ENCODE measurements at regions not wholly inside any gene's neighbourhood (a gene's known extent, or its start where the extent isn't known, plus 50 kb on each side); places are given as distances from the start of the nearest gene placed in this dataset.

DNA sequence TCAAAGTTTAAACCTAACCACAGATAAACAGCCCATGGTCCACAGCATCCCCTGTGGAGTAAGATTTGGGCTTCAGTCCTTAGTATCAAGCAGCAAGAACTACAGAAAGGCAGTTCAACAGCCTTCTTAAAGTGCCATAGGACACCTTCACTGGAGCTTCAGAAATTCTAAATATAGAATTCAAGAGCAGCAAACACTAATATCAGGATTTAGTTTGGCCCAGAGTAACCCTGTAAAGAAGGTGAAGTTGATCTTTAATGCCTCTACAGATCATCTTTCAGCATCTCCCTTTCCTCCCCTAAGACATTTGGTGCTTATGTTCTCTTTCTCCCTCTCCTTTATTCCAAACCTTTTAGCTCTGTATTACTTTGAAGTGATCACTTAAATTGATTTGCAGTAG is 59.5 kb upstream of the ARHGAP5 start:
- POLR2A ChIA-PET = no interaction called here
- no peak overlapping the region for H3K27ac ChIP-seq (ENCODE audit: low read depth, low read length)
- no peak overlapping the region for H3K4me3 ChIP-seq (ENCODE audit: low read depth, low read length)
- TF ChIP-seq, protein P1, sequence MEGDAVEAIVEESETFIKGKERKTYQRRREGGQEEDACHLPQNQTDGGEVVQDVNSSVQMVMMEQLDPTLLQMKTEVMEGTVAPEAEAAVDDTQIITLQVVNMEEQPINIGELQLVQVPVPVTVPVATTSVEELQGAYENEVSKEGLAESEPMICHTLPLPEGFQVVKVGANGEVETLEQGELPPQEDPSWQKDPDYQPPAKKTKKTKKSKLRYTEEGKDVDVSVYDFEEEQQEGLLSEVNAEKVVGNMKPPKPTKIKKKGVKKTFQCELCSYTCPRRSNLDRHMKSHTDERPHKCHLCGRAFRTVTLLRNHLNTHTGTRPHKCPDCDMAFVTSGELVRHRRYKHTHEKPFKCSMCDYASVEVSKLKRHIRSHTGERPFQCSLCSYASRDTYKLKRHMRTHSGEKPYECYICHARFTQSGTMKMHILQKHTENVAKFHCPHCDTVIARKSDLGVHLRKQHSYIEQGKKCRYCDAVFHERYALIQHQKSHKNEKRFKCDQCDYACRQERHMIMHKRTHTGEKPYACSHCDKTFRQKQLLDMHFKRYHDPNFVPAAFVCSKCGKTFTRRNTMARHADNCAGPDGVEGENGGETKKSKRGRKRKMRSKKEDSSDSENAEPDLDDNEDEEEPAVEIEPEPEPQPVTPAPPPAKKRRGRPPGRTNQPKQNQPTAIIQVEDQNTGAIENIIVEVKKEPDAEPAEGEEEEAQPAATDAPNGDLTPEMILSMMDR (IDR thresholded peaks at IDR 0.05; ENCODE audit: low read depth, low read length) = no peak
- H3K27me3 ChIP-seq (ENCODE audit: control insufficient read depth, insufficient read depth, low read length) = peaks cover 3% of the 10 kb centered on the region
- H3K9me3 ChIP-seq (ENCODE audit: control insufficient read depth, insufficient read depth, low read length) = no peaks in the 10 kb centered on the region
- CTCF ChIA-PET = interaction anchor here (0.6 kb wide), 1 partner anchor 965 kb away, joined by 3 read pairs; no protein-coding TSS in a partner anchor
- DNase-seq (ENCODE audit: low read depth, low spot score) = no peak

GRCh38 chr14:32018391-32019092 is 58.6 kb upstream of the ARHGAP5 start:
- POLR2A ChIA-PET = no interaction called here
- Histone ChIP-seq H3K9me3 (ENCODE audit: control insufficient read depth, insufficient read depth, low read length) (no peaks in the 10 kb centered on the region), H3K27ac (ENCODE audit: low read depth, low read length) (no peak overlapping the region), H3K27me3 (ENCODE audit: control insufficient read depth, insufficient read depth, low read length) (peaks cover 3% of the 10 kb centered on the region), H3K4me3 (ENCODE audit: low read depth, low read length) (no peak overlapping the region)
- CTCF ChIA-PET = no interaction called here
- TF ChIP-seq, protein P1 (IDR thresholded peaks at IDR 0.05; ENCODE audit: low read depth, low read length) = no peak
- no peak for DNase-seq (ENCODE audit: low read depth, low spot score)

DNA sequence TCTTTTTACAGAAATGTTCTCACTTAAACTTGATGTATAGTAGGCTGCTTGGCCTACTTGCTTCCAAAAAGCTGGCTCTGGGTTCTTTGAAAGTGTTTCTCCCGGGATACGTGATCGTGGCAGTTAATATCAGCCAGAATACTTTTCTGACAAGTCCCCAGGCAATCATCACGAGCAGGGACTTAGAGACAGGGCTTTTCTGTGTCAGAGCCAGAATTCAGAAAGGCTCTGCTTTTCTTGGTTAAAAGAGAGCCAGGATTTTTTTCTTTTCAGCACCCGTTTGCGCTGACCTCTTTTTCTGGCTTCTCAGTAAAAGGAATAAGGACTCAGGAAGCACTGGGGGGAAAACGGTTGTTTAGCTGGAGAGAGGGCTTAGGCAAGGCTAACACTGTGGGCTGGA is 57.8 kb upstream of the ARHGAP5 start:
- no peak overlapping the region for H3K4me3 ChIP-seq (ENCODE audit: low read depth, low read length)
- H3K9me3 ChIP-seq (ENCODE audit: control insufficient read depth, insufficient read depth, low read length) = no peaks in the 10 kb centered on the region
- TF ChIP-seq, protein P1 (IDR thresholded peaks at IDR 0.05; ENCODE audit: low read depth, low read length) = no peak
- CTCF ChIA-PET = no interaction called here
- POLR2A ChIA-PET = no interaction called here
- no peak overlapping the region for H3K27ac ChIP-seq (ENCODE audit: low read depth, low read length)
- peaks cover 3% of the 10 kb centered on the region for H3K27me3 ChIP-seq (ENCODE audit: control insufficient read depth, insufficient read depth, low read length)
- no peak for DNase-seq (ENCODE audit: low read depth, low spot score)

- CTCF ChIA-PET = no interaction called here
- H3K4me3 ChIP-seq (ENCODE audit: low read depth, low read length) = no peak overlapping the region
- no peak for DNase-seq (ENCODE audit: low read depth, low spot score)
- peaks cover 3% of the 10 kb centered on the region for H3K27me3 ChIP-seq (ENCODE audit: control insufficient read depth, insufficient read depth, low read length)
- H3K27ac ChIP-seq (ENCODE audit: low read depth, low read length) = no peak overlapping the region
- H3K9me3 ChIP-seq (ENCODE audit: control insufficient read depth, insufficient read depth, low read length) = no peaks in the 10 kb centered on the region
- TF ChIP-seq, protein P1 (IDR thresholded peaks at IDR 0.05; ENCODE audit: low read depth, low read length) = no peak
- POLR2A ChIA-PET = no interaction called here
These were observed 56.2 kb upstream of the ARHGAP5 start for GRCh38 chr14:32020882-32021281.

DNA sequence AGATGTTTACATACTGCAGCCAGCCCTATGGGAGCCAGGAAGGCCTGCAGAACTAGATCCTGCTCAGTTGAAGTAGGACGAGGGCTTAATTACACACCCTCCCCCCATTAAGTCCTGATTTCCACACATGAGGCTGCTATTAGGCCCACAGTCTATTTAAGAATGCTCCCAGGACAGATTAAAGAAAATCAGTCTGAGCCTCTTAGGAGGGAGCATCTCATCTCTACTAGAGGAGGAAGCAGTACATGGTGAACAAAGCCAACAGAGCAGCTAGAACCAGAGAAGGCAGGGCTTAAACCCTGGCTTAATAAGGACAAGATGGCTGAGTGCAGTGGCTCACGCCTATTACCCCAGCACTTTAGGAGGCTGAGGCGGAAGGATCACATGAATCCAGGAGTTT is 55.8 kb upstream of the ARHGAP5 start:
- ChIA-PET CTCF (no interaction called here), POLR2A (no interaction called here)
- Histone ChIP-seq H3K27me3 (ENCODE audit: control insufficient read depth, insufficient read depth, low read length) (peaks cover 3% of the 10 kb centered on the region), H3K4me3 (ENCODE audit: low read depth, low read length) (no peak overlapping the region), H3K27ac (ENCODE audit: low read depth, low read length) (no peak overlapping the region), H3K9me3 (ENCODE audit: control insufficient read depth, insufficient read depth, low read length) (no peaks in the 10 kb centered on the region)
- TF ChIP-seq, protein P1 (IDR thresholded peaks at IDR 0.05; ENCODE audit: low read depth, low read length) = no peak
- no peak for DNase-seq (ENCODE audit: low read depth, low spot score)

All from AG04450 (cell line).